GM20000 (cell line): ENCODE measurements at regions not wholly inside any gene's neighbourhood (a gene's known extent, or its start where the extent isn't known, plus 50 kb on each side); places are given as distances from the start of the nearest gene placed in this dataset.

Experiments used
- DNase-seq: peaks from one replicate; pipeline ENCODE4 v3.0.0; 2012; ENCODE audit warnings: low spot score
- TF ChIP-seq, protein P1 (sequence below): IDR thresholded peaks from 2 replicates; pipeline ENCODE4 v1.5.1; 2012; ENCODE audit warnings: mild to moderate bottlenecking, control low read depth; ENCODE audit errors: extremely low read depth, missing control alignments

DNA sequence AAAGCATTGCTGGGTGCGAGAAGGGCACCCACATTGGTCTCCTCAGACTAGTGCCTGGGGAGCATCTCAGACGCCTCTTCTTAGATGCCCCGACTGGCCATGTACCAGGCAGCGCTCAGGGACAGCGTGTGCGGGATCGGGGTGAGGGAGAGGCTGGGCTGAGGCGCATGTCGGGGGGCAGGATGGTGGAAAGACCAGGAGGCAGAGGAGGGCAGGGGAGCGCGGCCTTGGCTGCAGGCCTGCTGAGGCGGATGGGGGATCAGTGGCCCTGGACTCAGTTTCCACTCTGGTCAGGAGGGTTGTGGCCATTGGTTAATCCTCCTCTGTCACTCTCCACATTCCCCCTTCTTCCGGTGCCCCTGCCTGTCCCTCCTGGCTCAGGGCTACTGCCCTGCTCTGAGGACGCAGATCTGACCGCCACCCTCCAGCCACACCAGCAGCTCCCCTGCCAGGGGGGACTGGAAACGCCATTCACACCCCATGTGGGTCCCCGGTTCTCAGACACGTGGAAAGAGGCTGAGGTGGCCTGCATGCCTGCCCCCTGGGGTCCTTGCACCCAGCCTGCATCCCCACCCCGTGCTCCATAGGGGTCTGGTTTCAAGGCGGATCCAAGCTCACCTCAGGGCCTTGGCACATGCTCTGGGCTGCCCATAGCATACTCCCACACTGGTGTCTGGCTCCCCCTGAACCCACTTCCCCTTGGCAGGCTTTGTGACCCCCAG is 105.9 kb downstream of the CPZ start:
- DNase-seq = no peak
- TF ChIP-seq, protein P1, sequence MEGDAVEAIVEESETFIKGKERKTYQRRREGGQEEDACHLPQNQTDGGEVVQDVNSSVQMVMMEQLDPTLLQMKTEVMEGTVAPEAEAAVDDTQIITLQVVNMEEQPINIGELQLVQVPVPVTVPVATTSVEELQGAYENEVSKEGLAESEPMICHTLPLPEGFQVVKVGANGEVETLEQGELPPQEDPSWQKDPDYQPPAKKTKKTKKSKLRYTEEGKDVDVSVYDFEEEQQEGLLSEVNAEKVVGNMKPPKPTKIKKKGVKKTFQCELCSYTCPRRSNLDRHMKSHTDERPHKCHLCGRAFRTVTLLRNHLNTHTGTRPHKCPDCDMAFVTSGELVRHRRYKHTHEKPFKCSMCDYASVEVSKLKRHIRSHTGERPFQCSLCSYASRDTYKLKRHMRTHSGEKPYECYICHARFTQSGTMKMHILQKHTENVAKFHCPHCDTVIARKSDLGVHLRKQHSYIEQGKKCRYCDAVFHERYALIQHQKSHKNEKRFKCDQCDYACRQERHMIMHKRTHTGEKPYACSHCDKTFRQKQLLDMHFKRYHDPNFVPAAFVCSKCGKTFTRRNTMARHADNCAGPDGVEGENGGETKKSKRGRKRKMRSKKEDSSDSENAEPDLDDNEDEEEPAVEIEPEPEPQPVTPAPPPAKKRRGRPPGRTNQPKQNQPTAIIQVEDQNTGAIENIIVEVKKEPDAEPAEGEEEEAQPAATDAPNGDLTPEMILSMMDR = no peak

DNA sequence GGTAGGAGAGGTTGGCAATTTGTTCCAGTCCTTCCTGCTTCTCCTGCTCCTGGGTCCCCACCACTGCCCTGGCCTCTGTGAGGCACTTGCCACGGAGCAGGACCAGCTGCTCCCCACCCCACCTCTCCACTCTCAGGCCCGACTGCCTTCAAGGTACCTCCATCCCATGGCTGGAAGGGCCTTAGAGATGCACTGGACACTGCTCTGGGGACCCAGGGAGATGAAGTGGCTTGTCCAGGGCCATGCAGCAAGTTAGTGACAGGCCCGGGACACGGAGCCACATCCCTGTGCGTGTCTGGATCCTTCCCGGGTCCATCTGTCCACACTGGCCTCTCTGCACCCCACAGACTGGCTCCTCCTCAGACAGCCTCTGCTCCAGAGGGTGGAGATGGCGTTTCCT is 105.3 kb downstream of the CPZ start:
- TF ChIP-seq, protein P1 = no peak
- DNase-seq = no peak

DNA sequence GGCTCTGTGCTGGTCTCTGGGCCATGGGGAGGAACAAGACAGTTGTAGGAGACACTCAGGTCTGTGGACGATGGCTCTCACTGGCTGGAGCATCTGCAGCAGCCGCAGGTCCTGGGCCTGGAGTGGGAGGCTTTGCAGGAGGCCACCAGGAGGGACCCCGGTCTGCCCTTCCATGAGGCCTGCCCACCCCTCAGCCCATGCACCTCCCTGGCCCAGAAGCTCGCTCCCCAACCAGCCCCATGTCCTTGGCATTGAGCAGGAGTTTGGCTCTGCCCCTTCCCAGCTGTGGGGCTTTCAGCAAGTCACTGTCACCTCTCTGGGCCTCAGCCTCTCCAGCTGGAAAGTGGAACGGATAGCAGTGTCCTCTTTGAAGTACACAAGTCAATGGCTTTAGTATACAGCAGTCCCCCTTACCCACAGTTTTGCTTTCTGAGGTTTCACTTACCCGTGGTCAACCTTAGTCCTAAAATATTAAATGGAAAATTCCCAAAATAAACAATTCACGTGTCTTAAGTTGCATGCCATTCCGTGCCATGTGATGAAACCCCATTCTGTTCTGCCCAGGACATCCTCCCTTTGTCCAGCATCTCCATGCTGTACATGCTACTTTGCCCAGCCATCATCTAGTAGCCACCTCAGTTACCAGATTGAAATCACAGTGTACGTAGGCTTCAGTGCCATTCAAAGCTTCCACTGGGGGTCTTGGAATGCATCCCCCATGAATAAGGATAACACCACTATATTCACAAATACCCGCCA is 104.0 kb downstream of the CPZ start:
- DNase-seq = no peak
- TF ChIP-seq, protein P1 = no peak

DNA sequence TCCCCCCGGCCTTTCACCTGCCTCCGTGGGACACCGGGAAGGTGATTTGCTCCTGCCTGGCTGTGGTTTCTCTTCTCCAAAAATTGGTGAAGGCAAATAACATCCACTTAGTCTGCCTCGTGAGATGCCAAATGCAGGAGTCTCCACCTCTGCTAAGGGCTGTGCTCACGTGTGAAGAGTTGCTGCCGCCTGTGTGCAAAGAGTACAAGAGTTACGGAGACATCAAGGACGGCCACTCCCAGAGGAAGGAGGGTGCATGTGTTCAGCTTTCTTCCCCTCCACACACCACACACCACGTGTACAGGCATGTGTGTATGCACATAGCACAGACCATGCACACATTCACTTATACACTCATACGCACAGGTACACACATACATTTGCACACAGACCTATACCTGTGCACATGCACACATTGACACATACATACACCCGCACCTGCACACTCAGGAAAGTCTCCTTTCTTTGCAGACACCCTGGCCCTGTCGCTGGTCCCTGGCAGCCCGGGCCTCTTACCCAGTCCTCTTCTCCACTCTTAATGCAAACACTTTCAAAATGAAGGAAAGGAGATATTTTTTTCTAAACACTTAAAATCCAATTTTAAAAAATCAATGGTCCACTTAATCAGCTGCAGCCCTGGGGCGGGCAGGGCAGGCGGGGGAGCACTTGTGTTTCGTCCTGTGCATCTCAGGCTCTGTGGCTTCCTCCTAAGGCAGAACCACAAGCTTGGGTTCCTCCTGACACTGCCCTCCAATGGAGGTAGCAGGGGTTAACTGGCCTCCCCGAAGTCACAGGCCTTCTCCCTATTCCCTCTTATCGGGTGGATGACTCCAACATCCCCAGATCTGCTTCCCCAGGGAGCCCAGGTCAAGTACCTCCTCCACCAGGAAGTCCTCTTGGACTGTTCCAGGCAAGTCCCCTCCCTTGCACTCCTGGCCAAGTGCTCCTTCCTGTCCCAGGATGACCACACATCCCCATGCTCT is 103.0 kb downstream of the CPZ start:
- TF ChIP-seq, protein P1 = no peak
- DNase-seq = no peak

DNA sequence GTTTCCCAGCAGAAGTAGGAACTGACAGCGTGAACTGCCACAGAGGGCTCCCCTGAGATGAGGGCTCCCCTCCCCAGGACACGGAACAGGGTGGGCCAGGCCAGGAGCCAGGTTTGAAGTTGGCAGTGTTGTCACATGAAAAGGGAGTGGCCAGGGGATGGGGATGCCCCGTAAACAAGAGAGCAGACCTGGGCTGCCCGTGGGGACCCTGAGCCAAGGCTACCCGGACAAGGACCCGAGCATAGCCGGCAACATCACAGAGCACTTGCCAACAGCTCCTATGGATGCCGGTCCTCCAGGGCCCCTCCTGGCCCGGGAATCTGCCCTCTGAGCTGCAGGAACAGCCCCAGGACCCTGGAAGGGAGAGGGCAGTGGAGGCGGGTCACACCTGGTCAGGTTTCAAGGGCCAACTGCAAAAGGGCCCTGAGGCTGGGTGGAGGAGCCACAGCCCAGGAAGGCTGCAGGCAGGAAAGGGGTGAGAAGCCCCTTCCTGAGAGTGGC is 102.1 kb downstream of the CPZ start:
- DNase-seq = no peak
- TF ChIP-seq, protein P1 = no peak

DNA sequence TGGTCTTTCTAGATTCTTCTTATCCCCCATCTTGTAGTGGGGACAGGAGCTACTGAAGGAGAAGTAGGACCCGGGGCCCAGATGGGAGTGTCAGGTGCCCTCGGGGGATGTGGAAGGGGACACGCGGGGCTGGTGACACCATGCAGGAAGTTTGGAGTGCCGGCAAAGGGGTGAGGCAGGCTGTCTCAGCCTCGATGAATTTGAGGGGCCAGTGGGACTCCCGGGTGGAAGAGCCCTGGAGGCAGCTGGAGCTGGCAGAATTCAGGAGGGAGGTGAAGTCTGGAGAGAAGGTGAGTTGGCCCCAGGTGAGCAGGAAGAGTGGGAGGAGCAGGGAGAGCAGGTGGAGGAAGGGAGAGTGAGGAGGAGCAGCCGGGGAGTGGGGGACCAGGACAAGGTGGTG is 101.7 kb downstream of the CPZ start:
- DNase-seq = no peak
- TF ChIP-seq, protein P1 = no peak
